LNCAP (cell line): ENCODE measurements at regions not wholly inside any gene's neighbourhood (a gene's known extent, or its start where the extent isn't known, plus 50 kb on each side); places are given as distances from the start of the nearest gene placed in this dataset.

Experiments used
- CTCF ChIP-seq: fragments of 450-650 bp; IDR thresholded peaks from 2 replicates; pipeline ENCODE4 v1.5.1; 2017; ENCODE audit warnings: mild to moderate bottlenecking

- TF ChIP-seq CTCF, result no peak
These were observed 50.5 kb upstream of the CREB1 start for GRCh38 chr2:207479198-207479785.
